Renal cortex interstitium (tissue), 11 donors: ENCODE measurements at regions not wholly inside any gene's neighbourhood (a gene's known extent, or its start where the extent isn't known, plus 50 kb on each side); places are given as distances from the start of the nearest gene placed in this dataset.

Source experiments
- DNase-seq, 11 donors: peaks; one replicate each; pipeline ENCODE4 v3.0.0-alpha.2; 2013; ENCODE audit warnings: low read depth in 9 of 11, low spot score in 4 of 11; ENCODE audit errors: extremely low read depth in 1 of 11

DNA sequence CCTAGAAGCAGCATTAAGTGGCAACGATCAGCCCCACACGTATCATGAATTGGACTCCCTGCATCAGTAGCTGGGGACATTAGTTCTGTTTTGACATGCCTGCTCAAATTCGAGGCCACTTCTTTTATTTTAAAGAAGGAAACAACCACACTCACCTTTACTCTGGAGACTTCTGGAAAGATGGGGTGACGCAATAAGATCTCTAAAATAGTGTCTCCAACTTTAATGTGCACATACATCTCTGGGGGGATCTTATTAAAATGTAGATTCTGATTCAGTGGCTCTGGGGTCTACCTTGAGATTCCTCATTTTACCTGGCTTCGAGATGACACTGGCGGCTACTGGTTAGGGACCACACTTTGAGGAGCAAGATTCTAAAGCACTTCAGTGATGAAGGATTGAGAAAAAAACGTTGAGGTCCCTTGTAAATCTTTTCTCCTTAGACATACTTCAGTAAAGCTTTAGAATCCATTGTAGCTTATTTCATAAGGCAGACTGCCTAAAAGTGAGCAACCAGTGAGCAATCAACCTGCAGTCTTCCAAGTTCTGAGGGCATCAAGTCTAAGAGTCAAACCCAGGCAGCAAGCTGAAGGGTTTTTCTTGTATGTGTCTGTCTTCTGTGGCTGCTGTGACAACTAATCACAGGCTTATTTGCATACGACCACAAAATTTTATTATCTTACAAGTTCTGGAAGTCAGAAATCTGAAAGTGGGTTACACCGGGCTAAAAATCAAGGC is 718.6 kb upstream of the TBX3 start:
- DNase-seq: no peak

DNA sequence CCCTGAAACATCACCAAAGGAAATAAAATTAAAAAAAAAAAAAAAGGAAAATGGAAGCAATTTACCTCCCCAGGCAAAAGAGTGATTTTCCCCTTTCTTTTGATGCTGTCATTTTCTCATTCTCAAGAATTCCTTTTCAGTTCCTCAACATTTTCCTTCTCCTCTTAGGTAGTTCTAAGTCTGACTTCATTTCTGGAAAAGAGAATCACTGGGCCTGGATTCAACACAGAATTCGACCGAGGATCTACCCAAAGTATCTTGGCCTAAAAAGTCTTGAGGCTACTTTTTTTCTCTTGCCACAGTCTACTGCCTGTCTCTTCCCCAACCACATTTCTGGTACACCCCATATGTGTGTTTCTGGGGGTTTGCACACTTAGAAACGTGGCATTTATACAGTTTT is 717.8 kb upstream of the TBX3 start:
- DNase-seq: no peak

DNA sequence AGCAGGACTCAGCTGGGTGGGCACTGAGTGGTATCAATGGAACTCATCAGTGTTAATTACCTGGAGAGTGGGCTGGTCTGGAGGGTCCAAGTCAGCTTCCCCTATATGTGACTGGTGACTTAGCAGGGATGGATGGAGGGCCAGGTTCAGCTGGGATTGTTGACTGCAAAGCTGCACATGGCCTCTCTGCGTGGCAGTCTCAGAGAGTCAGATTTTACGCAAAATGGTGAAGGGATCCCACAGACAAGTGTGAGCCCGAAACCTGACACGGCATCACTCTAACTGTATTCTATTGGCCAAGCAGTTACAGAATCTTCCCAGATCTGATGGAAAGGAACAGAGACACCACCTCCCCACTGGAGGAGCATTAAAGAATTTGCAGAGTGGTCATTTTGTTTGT is 716.0 kb upstream of the TBX3 start:
- no peak for DNase-seq

DNA sequence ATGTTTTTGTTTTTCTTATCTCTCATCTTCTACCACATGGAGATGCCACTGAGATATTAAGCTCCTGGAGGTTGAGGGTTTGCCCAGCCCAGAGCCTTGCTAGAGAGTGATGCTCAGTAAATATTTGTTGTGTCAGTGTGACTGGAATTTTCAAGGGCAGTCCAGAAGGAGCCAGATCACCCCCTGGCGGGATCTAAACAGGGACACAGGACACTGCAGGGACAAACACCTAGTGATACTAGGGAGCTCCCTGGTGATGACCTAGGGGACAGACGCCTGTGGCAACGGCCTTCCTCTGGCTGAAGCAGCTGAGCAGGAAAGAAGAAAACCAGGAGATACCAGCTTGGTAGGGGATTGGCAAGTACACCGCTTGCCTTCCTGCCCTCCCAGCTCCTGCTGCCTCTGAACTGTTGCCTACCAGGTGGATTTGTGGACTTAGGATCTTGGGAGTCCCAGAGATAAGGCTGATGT is 714.4 kb upstream of the TBX3 start:
- no peak for DNase-seq

DNA sequence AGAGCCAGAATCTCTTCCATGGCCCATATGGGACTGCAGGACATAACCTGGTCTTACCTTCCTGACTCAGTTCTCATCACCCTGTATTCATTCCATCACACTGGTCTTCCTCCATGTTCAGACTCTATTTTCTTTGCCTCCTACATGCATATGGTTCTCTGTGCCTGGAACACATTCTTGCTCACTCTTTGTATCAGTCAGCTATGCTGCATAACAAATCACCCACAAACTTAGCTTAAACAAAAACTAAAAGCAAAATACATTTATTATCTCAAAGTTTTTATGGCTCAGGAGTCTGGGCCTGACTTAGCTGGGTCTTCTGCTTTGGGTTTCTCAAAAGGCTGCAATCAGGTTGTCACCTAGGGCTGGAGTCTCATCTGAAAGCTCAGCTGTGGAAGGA is 712.6 kb upstream of the TBX3 start:
- no peak for DNase-seq

DNA sequence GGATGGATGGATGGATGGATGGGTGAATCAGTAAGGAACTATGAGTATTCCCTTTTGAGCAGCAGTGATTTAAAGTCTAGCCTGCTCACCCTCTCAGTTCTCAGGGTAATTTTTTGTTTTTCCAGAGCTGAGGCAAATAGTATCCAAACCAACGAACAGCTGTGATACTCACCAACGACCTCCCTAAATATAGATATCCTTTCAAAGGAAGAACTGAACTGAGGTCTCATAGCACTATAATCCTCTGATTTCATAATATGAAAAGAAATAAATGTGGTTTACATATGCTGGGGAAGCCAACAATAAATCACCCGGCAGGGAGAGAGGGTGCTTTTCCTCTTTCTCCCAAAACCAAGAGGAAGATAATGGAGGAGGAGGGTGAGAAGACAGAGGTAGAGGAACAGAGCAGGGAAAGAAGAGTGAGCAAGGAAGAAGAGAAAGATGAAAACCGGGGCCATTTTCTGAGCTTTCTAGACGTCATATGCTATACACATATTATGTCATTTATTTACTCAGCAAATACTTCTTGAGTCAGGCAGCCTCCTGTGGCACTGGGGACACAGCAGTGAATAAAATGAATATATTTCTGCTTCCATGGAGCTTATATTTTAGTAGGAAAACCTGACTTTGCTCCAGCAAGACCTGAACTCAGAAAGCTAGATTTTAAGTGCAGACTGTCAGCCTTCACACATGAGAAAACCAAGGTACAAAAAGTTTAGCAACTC is 710.7 kb upstream of the TBX3 start:
- no peak for DNase-seq

DNA sequence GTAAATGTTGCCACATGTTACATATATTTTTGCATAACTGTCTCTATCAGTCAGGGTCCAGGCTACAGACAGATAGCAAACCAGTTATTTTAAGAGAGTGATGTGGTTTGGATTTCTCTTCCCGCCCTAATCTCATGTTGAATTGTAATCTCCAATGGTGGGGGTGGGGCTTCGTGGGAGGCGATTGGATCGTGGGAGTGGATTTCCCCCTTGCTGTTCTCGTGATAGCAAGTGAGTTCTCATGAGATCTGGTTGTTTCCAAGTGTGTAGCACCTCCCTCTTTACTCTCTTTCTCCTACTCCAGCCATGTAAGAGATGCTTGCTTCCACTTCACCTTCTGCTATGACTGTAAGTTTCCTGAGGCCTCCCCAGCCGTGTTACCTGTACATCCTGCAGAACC is 704.2 kb upstream of the TBX3 start:
- DNase-seq: no peak

DNA sequence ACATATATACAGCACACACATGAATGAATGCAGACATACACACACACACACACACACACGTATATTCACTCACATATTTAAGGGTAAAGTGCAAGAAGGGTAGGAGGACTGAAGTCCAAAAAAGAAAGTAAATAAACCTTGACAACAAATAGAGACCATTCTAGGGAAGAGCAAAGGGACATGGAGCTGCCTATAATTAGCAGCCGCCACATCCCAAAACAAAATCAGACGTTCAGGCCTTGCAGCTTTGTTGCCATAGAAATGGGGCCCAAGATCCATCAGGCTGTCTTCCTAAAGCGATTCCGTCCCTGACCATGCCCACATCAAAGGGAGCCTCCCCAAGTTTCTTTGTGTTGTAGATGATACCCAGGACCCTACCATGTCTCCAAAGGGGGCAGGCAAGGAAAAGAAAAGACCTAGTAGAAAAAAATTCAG is 703.5 kb upstream of the TBX3 start:
- DNase-seq: no peak

DNA sequence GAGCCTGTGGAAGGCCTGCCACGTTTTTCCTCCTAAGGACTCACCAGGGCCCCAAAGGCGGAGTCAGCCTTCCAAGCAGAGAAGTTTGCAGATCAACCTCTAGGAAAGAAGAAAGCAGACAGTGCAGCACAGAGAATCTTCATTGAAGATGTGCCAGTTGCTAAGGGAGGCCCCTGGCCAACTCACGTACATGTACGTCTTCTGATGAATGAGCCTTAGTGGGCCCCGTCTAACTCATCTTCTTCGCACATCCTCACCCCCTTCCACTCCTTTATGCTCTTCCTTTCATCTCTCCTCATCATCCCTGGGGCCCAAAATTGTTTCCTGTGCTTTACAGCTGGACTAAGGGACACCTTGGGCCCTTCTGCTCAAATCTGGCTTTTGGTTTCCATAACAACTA is 703.0 kb upstream of the TBX3 start:
- DNase-seq: no peak

DNA sequence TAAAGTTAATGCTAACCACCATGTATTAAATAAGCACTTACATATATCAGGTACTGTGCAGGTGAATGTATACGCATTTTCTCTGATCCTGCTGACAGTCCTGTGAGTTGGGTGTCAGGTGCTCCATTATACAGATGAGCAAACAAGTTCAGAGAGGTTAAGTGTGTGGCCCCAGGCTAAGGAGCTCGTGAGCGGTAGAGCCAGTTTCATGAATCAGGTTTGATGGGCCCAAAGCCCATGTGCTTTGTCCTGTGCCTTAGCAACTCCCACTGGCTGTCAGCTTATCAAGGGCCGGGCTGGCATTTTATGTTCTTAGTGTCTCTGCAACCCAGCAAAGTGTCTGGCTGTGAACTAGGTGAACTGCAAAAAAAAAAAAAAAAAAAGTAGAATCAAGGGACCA is 701.2 kb upstream of the TBX3 start:
- no peak for DNase-seq

DNA sequence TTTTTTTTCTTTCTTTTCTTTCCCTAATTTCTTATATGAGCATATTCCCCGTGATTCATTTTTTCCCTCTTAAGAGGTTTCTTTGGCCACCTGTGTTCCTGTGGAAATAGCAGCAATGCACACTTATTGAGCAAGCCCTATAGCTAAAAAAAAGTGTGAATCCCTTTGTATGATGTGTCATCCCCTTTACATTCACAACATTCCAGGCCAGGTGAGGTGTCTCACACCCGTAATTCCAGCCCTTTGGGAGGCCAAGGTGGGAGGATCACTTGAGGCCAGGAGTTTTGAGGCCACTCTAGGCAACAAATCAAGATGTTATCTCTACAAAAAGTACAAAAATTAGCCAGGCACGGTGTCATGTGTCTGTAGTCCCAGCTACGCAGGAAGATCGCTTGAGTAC is 700.4 kb upstream of the TBX3 start:
- no peak for DNase-seq

DNA sequence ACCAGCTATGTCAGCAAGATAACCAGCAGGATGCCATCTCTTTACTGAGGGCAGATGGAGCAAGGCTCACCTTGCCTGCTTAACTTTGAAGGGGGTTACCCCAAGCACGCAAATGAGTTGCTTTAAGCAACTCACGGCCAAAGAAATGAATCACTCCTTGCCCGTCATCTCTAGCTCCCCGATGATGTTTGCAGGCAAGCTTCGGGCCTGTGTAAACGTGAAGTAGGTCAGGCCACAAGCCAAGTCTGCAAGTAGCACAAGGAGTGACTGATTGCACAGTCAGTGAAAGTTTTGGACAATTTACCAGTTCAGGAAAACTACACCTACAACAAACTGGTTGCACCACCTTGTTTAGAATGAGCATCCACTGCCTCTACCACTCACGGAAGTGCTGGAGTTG is 699.7 kb upstream of the TBX3 start:
- DNase-seq: no peak

DNA sequence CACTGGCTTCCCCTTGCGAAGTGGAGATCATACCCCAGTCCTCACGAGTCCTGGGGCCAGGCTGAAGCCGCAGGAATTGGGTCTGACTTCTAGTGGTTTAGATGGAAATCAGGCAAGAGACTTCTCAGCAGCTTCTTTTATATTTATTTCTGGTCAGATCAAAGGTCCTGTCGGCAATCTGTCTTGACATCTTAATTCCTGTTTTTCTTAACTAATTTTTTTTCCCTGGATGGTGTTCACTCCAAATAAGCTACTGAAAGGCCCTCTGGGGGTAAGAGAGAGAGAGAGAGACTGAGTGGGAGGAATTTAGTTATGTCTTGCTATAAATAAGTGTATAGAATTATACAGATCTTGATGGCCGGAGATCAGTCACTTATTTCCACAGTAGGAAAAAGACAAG is 698.7 kb upstream of the TBX3 start:
- peak in 4 of 11 donors; percentile 38 to 67 (median 46) for DNase-seq

DNA sequence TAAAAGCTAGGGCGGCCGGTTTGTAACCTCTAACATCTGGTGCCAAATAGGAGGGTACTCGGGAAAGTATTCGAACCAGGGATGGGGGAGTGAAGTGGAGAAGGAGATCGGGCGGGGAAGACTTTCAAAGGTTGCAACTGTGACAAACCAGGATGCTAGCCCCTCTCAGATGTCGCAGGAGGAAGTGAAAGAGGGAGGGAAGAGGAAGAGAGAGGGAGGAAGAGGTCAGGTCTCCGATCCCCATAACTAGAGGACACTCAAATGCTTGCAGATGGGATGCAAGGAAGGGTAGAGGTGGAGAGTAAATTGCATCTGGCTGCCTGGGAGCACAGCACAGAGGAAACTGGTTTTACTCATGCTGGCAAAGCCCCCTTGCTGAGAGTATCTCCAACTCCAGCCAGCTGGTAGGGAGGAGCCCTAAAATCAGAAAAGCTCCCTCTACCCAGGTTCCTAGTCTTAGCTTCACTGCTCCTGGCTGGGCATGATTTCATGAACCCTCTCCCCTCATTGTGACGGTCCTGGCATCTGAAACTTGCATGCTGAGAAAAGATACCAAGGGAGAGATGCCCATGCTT is 696.7 kb upstream of the TBX3 start:
- DNase-seq: no peak

DNA sequence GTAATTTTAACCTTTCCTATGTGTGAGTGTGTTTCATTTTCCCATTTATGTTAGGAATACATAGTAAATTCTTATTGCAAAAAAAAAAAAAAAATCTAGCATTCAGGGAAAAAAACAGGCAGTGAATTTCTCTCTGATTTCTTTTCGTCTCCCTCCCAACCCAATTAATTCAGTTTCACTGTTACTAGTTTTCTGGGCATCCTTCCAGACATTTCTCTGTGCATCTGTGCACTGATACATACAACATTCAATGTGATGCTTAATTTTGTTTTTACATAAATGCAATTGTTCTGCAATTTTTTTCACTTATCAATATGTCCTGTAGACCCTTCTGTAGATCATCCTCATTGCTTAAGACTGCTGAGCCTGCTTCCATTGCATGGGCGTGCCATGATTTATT is 694.3 kb upstream of the TBX3 start:
- DNase-seq: peak in 1 of 11 donors; percentile 43

DNA sequence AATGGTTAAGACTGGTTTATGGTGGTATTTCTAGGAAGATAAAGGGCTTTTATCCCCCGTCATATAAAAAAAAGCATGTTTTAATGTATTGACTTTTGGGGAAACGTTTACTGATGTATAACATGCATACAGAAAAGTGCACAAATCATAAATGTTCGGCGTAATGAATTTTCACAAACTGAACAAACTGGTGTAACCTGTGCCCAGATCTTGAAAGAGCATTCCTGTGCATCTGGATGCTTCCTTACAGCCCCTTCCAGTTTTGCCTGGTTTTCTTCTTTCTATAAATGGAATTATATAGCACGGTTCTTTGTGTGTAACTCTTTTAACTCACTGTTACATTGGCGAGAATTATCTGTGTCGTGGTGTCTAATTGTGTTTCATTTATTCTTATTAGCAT is 693.8 kb upstream of the TBX3 start:
- DNase-seq: no peak

DNA sequence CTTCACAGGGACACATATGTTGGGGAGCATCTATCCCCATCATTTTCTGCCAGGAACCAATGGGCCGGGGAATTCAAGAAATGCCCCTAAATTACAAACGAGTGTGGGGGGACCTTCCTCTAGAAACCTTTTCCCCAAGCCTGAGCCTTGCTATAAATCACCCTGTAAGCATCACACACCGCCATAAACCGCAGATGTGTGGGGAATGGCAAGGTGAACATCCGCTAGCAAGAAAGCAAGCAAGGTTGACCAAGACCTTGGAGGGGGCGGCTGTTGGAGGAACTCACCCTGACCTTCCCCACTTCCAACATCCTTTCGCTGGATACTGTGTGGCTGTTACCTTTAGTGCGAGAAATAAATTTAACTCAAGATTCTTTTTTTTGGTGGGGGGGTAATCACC is 693.3 kb upstream of the TBX3 start:
- no peak for DNase-seq

DNA sequence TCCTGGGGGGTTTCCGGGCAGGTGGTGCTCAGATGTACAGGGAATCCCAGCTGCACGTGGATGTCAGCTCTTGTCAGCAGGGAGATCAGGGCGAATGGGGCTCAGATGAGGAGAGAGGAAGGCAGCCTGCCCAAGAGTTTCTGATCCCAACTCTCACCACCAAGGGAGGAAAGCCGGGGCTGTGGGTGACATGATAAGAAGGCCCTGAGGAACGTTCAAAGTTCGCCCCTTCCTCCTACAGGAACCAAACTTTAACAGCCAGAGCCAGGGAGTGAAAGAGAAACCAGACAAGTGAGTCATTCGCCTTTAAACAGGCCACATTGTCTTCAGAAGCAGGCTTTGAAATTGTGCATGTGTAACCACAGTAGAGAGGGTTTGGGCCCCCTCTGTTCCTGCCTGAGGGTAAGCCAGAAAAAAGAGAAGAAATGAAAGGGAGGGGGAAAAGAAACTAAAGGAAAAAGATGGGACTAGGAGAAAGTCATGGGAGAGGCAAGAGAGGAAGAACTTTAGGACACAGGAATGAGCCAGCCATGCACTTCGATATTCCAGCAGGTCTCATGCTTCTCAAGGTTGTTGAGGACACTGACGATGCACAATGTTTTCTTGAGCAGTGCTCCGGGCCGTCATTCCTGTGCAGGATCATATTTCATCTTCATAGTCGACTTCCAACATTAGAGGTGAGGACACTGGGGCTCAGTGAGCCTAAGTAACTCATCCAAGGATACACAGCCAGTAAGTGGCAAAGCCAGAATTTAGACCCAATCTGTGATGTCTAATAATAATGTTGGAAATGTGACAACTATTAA is 691.4 kb upstream of the TBX3 start:
- DNase-seq: no peak

DNA sequence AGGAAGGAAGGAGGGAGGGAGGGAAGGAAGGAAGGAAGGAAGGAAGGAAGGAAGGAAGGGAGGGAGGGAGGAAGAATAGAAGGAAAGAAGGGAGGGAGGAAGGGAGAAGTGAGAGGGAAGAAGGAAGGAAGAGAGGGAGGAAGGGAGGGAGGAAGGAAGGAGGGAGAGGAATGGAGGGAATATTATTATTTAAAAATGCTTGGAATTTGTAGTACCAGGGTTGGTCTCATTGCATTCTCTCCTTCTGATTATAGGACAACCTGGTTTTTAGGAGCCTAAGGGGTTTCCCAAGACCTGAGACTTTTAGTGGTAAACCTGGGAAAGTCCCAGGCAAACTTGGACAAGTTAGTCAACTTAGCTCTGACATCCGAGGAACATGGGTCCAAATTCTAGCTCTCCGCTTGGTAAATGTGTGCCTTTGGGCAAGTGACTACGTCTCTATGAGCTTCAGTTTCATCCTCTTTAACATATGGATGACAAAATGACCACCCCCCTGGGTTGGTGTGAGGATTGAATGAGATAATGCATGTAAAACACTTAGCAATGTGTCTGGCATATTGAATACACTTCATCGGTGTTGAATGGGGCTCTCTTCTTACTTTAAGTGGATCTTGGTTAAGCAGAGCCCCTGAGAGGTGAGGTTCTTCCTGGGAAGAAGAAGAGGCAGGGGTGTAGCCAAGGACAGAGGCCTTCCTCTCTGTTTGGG is 690.7 kb upstream of the TBX3 start:
- no peak for DNase-seq
